HepG2 (cell line): ENCODE measurements at regions not wholly inside any gene's neighbourhood (a gene's known extent, or its start where the extent isn't known, plus 50 kb on each side); places are given as distances from the start of the nearest gene placed in this dataset.

Source experiments
- CBX1 ChIP-seq: IDR thresholded peaks from one replicate; pipeline ENCODE4 v1.6.1; 2016; ENCODE audit warnings: antibody characterized with exemption, low read depth
- CEBPB ChIP-seq: IDR thresholded peaks from 2 replicates; pipeline ENCODE4 v1.6.1; 2011; ENCODE audit warnings: low read depth, low read length, improper control_type of control experiment, borderline replicate concordance
- MAFK ChIP-seq, 2 experiments: IDR thresholded peaks in 1 of 2; conservative IDR thresholded peaks in 1 of 2; 2 replicates each; pipeline ENCODE4 v1.6.1; 2011; ENCODE audit warnings: improper control_type of control experiment in 2 of 2, low read length in 2 of 2
- NFATC3 ChIP-seq: sonication (generic); formaldehyde crosslinking; IDR thresholded peaks from 2 replicates; pipeline ENCODE4 v1.5.1; 2020; ENCODE audit warnings: mild to moderate bottlenecking, missing genetic modification reagents
- NR2F6 ChIP-seq, 2 experiments: IDR thresholded peaks; 2 replicates each; pipeline ENCODE4 v1.6.1; 2016; ENCODE audit warnings: antibody characterized with exemption in 1 of 2, mild to moderate bottlenecking in 1 of 2
- ZBED4 ChIP-seq: sonication (generic); formaldehyde crosslinking; IDR thresholded peaks from 2 replicates; pipeline ENCODE4 v1.4.0; 2020; ENCODE audit warnings: missing genetic modification reagents, borderline replicate concordance
- ZBTB8A ChIP-seq: sonication (generic); formaldehyde crosslinking; IDR thresholded peaks from 2 replicates; pipeline ENCODE4 v1.4.0; 2020; ENCODE audit warnings: mild to moderate bottlenecking, low read depth, missing genetic modification reagents, borderline replicate concordance
- ZNF17 ChIP-seq: sonication (generic); formaldehyde crosslinking; IDR thresholded peaks from 2 replicates; pipeline ENCODE4 v1.5.0; 2020; ENCODE audit warnings: mild to moderate bottlenecking, missing genetic modification reagents

- TF ChIP-seq NR2F6 (IDR thresholded peaks at IDR 0.05) = no peak
- no peak for TF ChIP-seq NR2F6 (CRISPR knock-in tag; IDR thresholded peaks at IDR 0.05)
- TF ChIP-seq CBX1 = no peak
- TF ChIP-seq MAFK (conservative IDR thresholded peaks at IDR 0.05 in 1 of 2, IDR thresholded peaks at IDR 0.05 in 1 of 2; ENCODE audit: low read length in 2 of 2) = no peak
- no peak for TF ChIP-seq NFATC3 (CRISPR knock-in tag)
- no peak for TF ChIP-seq ZNF17 (CRISPR knock-in tag)
- no peak for TF ChIP-seq ZBED4 (CRISPR knock-in tag)
- TF ChIP-seq CEBPB = no peak
- TF ChIP-seq ZBTB8A (CRISPR knock-in tag) = no peak
Measured at GRCh38 chr13:53946500-53946899, 917.9 kb downstream of the OLFM4 start.
